ENCODE measurements at regions not wholly inside any gene's neighbourhood (a gene's known extent, or its start where the extent isn't known, plus 50 kb on each side); places are given as distances from the start of the nearest gene placed in this dataset.

DNA sequence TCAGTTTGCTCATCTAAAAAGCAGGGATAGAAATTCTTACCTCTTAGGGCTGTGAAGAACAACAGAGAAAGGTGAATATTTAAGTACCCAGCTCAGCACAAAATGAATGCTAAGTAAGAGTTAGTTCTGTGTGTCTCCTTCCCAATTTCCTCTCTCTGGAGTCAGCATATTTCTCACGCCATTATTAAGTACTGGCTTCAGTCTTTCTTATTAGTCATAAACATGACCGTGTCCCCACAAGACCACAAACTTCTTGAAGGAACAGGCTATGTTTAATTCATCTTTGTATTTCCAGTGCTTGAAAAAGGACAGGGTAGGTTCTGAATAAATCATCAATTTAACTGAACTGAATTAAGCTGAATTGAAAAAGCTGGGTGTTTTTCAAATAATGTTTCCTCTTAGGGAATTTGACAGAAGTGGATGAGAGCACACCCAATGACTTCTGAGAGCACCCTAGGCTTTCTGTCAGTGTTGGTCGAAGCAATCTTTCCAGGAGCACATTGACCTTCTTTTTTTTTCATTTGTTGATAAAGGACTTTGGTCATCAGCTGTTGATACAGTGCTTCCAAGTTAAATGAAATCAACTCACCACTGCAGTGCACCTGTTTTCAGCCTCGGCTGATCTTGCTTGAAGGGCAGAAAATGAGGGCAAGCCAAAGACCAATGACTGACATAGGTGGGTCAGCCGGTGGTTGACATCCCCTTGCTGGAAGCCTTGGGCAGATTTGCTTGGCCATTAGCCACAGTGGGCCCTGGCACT, 324.6 kb downstream of the MFSD1 start:
- DNase-seq (ENCODE audit: low spot score) = no peak

DNA sequence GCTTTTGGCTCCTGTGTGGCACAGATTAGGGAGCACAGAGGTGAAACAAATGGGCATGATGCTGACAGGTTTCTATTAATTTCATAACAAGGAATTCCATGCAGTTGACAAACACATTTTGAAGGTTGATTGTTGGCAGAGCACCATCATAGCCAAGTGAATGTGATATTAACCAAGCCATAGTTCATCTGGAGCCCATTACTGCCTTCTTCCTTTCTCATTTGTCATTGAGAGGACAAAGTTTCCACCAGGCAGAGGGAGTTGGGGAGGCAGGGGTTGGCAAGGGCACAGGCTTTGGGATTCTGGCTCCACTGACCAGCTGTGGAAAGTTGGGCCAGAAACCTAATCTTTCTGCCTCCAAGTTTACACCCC, 325.2 kb downstream of the MFSD1 start:
- DNase-seq (ENCODE audit: low spot score) = no peak

DNA sequence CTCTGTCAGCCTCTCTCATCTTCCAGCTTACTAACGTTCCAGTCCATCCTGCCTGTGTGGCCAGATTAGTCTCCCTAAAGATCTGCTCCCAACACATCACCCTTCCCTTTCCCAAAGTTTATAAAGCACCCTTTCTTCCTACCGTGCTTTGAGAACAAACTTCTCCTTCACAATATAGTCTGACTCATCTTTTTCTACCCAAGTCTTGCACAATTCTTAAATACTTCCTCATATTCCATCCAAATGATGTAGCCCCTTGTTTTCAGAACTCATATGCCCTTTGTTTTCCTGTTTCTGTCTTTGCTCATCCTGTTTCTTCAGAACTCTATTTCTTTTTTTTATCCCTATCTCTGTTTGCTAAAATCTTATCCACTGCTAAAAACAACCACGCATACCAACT, 326.8 kb downstream of the MFSD1 start:
- DNase-seq (ENCODE audit: low spot score) = no peak

DNA sequence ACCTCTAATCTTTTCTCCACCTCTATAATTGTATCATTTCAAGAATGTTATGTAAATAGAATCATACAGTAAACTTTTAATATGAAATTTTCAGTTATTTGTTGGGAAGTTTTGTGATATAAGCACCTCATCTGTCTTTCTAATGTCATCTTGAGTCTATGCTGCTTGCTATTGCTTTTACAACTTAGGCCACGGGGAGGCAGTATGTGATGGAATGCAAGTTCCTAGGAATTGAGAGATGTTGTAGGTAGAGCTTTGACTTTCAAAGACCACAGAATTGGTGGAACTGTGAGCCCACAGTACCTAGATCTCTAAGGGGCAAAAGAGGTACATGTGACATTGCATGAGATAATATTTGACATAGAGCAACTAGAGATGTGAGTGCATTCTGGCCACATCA, 328.3 kb downstream of the MFSD1 start:
- no peak for DNase-seq (ENCODE audit: low spot score)

DNA sequence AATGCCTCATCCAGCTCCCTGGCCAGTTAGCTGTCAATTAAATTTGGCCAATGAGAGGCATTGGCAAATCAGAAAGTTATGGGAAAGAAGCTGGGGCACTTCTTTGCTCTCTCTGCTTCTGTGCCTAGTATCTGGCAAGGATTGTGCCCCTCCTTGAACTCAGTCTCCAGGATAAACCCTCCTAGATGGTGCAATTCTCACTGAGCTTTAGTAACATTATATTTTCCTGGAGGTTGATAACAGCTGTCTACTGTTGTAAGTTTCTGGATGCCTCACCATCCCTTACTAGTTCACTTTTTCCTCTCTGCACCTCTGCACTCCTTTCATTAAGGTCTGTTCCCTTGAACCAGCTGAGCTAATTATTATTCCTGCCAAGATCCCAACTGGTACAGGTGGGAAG, 329.5 kb downstream of the MFSD1 start:
- DNase-seq (ENCODE audit: low spot score) = no peak

DNA sequence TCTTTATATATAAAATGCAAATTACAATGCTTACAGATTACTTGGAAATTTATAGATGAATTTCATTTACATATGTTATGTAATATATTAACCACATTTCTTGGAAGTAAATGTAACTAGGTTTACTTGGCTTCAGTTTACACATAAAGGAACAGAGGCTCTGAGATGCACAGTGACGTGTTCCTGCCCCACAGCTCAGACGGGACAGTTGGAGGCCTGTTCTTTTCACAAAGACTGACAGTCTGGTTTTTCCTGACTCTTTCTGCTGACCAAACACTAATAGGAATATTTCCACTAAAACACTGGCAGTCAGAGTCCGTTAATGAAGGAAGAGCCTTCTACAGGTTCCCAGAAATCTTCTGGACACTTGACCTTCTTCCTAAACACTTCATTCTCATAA, 336.1 kb downstream of the MFSD1 start:
- DNase-seq (ENCODE audit: low spot score) = no peak

DNA sequence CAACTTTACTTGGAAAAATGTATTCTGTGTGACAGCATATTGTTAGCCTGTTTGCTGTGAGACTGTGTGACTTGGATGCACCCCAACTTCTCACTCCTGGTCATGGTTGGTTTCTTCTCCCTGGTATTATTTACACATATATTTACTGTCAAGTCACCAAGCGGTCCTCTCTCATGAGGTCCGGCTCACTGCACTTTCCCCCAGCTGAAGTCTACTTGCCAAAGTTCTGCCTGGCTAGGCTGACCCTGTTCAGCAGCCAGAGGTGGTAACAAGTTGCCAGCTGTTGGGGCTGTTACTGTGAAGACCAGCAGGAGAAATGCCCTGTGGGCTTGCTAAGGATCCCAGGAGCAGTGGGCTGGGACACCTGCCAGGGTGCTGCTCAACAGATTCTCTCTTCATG, 337.5 kb downstream of the MFSD1 start:
- DNase-seq (ENCODE audit: low spot score) = no peak

DNA sequence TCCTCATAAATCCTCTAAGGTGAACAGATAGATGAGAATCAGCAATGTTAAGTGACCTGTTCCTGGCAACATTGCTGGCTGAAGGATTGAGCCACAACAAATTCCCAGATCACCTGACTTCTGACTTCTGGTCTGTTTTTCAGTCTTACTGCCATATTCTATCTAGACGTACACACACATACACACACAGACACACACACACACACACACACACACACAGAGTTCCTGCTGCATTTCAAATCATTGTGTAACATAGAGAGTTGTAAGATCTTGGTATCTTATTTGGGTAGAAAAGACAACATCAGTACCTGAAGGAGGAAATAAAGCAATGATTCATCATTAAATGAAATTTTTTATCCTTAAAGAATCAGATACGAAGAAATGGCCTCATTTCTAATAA, 342.6 kb downstream of the MFSD1 start:
- no peak for DNase-seq (ENCODE audit: low spot score)

DNA sequence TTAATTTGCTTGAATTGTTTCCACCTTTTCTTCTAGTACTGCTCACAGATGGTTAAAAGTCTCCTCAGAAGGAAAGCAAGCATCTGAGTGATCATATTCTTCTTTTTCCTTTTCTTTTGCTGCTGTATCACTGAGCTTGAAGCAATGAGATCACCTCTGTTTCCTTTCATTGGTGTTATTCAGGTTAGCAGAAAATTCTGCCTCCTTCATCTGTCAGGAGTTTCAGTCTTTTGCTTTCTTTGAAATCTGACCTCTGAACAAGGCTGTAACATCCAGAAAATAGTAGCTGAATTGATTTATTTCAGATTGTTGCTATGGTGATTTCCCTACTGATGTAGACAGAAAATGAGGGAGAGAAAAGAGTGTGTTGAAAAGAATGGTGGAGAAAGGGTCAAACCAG, 343.0 kb downstream of the MFSD1 start:
- no peak for DNase-seq (ENCODE audit: low spot score)

DNA sequence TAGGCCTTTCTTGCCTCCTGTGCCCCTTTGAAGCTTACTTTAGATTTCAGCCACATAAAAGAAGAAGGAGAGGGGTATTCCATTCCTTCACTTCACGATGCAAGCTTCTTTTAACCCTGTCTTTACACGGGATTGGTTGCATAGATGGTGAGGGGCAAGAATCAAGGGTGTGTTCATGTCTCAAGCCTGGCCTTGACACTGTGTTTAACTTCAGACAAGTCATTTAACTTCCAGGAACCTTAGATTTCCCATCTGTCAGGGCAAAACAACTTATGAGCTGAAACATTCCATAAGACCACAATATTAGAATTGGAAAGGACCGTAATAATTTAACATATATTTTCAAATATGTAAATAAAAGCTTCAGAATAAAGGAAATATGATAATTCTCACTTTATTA, 344.5 kb downstream of the MFSD1 start:
- no peak for DNase-seq (ENCODE audit: low spot score)

DNA sequence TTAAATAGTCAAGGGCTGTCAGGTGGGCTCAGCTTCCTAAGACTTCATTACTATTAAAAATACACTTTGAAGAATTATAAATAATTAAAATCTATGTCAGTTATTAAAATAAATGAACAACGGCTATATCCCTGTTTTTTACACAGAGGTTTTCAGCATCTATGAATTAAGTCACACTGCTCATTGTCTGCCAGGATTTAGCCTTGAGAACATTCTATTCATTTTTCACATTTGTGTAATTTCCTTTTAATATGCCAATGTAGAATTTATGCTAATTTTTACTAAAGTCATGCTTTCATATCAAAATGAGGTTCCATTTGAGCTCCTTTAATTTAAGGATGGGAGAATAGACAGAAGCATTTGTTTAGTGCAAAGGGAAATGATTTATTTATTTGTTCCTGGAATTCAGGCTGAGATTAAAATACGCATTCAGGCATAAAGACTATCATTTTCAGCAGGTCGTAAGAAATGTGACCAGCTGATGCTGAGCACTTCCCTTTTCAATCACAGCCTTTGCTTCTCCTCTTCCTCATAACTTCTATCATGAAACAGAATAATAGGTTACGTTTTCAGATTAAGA, 345.1 kb downstream of the MFSD1 start:
- DNase-seq (ENCODE audit: low spot score) = no peak

DNA sequence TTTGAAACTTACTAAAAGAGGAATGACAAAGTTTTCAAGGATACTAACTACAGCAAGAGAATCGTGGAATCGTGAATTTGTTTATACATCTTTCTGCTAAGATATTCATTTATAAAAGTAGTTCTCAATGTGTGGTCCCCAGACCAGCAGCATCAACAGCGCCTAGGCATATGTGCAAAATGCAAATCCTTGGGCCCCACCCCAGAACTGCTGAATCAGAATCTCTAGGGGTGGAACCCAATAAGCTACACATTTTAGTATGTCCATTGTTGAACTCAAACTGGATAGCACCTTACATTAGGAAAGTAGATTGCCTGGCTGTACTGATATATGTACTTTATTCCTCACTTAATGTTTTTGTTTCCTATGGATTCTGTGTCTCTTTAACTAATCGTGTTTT, 346.0 kb downstream of the MFSD1 start:
- no peak for DNase-seq (ENCODE audit: low spot score)

DNA sequence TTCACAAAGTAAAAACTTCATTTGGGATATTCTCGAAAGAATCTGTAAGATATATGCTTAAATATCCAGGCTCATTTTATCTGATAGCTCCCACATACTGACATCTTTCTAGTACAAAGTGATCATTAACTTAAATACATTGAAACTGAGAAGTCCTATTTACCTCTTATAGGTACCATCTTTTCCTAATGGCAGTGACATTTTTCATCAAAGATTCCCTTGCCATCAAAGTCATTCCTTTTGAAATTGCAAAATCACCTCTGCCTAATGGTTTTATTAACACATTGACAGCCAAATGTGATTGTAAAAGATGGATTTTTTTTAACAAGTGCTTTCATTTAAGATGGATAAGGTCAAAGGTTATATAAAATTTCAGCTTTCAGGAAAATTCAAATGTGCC, 346.6 kb downstream of the MFSD1 start:
- DNase-seq (ENCODE audit: low spot score) = no peak

DNA sequence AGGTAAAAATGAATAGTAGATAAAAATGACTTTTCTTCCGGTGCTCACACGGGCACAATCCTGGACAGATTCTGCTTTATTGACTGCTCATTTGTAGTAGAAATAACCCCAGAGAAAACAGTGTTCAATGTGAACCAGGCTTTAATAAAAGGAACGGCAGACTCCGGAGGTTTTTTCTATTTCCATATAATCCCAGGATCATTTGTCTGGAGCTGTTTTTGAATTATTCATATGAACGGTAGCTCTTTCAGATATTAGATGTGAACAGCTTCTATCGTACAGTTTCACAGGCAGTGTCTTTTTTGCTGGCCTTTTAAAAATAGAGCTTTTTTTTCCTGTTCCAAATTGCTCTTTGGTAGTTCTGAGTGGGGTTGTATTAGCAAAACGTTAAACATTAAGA, 347.3 kb downstream of the MFSD1 start:
- DNase-seq (ENCODE audit: low spot score) = no peak

DNA sequence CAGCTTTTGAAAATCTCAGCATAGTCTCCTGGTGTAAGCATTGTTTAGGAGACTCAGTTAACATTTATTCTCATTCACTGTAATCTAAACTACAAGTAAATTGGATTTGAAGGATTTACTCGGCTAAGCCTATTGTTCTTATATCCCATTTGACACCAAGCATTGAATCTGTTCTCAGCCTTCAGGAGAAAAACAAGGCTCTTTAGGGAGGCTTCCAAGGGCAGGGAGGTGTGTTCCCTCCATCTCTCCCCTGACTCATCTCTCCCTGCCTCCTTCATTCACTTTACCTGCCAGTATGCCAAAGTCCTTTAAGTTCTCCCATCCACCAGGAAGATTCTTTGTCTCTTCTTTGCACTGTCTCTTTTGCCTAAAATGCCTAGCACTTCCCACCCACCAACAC, 347.8 kb downstream of the MFSD1 start:
- DNase-seq (ENCODE audit: low spot score) = no peak

DNA sequence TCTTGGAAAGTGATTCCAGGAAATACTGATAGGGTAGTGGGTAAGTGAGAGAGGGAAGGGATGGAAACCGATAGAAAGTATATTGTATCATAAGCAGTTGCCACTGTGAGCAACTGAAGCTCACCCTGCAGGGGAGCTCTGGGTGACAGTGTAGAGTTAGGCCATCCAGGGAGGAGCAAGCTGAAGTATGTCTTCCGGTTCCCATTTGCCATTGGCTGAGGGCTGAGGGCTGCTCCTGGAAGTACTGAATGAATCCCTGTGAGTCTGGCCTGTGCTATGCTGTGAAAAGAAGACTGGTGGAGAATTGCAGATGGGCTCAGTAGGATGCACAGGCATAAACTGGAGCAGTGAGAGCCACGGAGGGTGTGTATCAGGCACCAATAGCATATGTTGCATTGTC, 348.3 kb downstream of the MFSD1 start:
- no peak for DNase-seq (ENCODE audit: low spot score)

DNA sequence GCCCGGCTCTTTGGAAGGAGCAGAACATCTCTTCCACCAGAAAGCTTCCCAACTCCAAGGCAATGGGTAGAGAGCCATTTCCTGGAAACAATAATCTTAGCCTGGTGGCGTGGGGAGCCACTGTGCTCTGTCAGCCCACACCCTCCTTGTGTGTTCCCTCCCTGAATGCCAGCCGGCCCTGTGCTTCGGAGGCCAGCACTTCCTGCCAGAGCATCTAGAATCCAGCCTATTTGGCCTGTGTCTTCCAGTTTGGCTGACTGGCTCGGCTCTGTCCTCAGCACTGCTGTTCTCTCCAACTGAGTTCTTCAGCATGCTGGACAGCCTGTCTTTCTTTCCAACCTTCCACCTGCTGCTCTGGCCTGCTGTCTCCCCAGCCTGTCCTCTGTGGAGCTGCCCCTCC, 349.3 kb downstream of the MFSD1 start:
- no peak for DNase-seq (ENCODE audit: low spot score)

DNA sequence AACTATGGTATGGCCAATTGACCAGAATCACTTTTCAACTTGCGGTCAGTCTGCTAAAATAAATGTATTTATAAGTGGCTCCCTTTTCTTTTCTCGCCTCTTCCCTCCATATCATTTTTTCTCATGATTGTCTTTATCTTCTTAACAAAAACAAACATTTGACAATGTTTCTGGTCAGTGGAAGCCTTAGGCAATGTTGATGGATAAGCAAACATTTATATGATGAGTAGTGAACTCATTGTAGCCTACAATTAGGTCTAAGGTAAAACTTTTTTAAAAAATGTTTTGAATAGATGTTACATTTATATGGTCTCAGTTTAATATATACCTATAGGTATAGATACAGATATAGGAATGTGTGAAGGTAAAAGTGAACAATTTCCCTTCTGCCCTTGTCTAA, 355.4 kb downstream of the MFSD1 start:
- DNase-seq (ENCODE audit: low spot score) = no peak

DNA sequence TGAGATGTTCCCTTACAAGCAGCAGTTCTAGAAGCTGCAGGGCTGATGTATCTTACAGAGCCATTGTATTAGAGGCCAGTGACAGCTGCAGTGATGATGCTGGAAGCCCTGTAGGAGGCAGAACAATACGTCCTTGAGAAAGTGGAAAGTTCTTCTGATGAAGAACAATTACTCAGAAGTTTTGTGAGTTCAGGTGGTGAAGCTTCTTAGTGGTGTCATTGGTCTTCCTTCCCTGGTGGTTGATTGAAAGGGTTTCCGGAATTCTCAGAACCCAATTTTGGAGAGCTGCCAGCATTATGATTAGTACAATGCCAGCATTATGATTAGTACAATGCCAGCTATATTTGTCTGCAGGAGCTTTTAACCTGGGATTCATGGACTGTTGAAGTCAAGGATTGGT, 356.4 kb downstream of the MFSD1 start:
- no peak for DNase-seq (ENCODE audit: low spot score)

DNA sequence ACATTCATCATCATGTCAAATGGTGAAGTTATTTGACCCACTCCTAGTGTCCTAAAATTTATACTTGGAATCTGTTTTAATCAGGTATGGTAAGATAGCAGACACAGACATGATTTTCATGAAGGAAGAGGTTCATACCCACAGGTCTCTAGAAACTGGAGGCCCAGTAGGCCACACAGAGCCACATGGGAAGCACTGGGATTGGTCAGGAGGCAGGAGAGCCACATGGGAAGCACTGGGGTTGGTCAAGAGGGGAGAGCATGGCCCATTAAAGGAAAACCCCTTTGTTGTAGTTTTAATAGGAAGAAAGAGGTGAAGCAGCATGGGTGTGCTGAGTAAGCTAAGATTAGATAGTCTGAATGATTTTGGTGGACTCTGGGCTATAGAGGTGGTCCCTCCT, 356.9 kb downstream of the MFSD1 start:
- no peak for DNase-seq (ENCODE audit: low spot score)

DNA sequence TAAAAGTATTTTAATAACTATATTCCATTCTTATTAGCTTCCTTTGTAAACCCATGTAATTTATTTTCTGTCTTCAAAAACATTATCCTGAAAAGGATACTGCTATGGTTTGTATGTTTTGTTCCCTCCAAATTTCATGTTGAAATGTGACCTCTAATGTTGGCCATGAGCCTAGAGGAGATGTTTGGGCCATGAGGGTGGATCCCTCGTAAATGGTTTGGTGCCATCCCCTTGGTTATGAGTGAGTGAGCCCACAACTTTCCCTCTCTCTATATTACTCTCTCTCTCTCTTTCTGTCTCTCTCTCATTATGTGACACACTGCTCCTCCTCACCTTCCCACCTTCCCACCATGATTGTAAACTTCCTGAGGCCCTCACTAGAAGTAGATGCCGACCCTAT, 357.7 kb downstream of the MFSD1 start:
- no peak for DNase-seq (ENCODE audit: low spot score)

DNA sequence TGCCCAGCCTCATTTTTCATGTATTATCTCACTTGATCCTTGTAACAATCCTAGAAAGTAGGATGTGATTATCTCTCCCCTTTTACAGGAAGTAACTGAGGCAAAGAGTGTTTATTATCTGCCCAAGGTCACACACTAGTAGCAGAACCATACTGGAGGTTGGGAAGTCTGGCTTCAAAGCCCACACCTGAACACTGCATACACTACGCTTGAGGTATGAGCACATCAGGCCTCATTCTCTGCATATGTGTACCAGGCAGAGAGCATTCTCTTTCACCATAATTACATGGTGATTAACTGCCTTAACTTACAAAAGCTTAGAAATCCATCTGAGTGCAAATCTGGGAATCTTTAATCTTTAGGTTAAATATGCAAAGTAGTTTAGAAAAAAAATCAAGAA, 361.8 kb downstream of the MFSD1 start:
- no peak for DNase-seq (ENCODE audit: low spot score)

DNA sequence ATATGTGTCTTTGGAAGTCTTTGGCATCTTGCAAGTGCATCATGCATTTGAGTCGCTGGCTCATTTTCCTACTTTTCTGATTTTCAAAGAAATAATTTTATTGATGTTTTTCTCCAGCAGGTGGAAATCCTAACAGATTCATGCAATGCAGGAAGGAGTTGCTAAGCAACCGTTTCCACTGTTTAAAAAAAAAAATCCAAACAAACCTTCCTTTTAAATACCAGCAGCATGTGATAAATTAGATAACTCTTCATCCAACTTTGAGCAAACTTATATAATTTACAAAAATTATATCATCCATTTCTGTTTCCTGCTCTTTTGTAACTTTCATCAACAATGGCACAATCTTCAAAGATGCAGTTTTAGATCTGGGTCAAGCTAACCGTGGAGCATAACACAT, 364.1 kb downstream of the MFSD1 start:
- no peak for DNase-seq (ENCODE audit: low spot score)

All from SK-N-DZ (cell line).